NB4 (cell line): ENCODE measurements at regions not wholly inside any gene's neighbourhood (a gene's known extent, or its start where the extent isn't known, plus 50 kb on each side); places are given as distances from the start of the nearest gene placed in this dataset.

Experiments used
- DNase-seq: peaks from one replicate; pipeline ENCODE4 v3.0.0; 2010; ENCODE audit warnings: low read depth
- H3K4me3 ChIP-seq: one replicate; pipeline ENCODE4 v1.5.1; 2011; ENCODE audit warnings: mild to moderate bottlenecking, low read depth, low read length, moderate library complexity
- MYC ChIP-seq: IDR thresholded peaks from 2 replicates; pipeline ENCODE4 v1.6.1; 2011; ENCODE audit warnings: low read depth, low read length
- POLR2A ChIP-seq: IDR thresholded peaks from 2 replicates; pipeline ENCODE4 v1.6.1; 2011; ENCODE audit warnings: mild to moderate bottlenecking; ENCODE audit not compliant: insufficient read length; ENCODE audit errors: extremely low read depth
- TF ChIP-seq, protein P1 (sequence below): IDR thresholded peaks from one replicate; pipeline ENCODE4 v1.5.1; 2012; ENCODE audit warnings: low read depth, low read length
- TF ChIP-seq, protein P2 (sequence below): IDR thresholded peaks from 2 replicates; pipeline ENCODE4 v1.6.1; 2011; ENCODE audit warnings: low read depth, low read length

DNA sequence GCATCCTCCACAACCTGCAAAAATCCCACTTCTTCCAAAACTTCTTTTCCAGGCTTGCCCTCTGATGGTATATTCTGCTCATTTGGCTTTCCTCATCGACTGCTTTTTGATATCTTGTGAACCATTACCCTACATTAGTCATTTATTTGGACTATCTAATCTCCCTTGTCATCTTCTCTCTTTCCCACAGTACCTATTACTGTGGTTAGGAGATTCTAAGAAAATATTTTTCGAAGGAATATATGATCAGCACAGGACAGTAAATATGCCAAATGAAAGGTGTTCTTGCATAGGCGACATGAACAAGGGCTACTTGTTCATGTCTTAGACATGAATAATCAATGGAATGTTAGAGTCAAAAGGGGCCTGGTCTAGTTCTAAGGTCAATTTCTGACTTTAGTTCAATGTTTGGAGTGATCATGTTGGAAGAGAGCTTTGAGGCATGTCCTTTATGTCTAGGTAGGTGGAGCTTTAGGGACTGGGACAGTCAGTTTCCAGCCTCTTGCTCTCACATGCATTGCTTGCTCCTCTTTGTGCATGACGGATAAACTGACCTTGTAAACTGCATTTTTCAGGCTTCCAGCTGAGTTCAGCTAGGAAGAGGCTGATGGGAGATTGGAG is 243.4 kb upstream of the RPS23 start:
- no peak overlapping the region for H3K4me3 ChIP-seq
- TF ChIP-seq, protein P1, sequence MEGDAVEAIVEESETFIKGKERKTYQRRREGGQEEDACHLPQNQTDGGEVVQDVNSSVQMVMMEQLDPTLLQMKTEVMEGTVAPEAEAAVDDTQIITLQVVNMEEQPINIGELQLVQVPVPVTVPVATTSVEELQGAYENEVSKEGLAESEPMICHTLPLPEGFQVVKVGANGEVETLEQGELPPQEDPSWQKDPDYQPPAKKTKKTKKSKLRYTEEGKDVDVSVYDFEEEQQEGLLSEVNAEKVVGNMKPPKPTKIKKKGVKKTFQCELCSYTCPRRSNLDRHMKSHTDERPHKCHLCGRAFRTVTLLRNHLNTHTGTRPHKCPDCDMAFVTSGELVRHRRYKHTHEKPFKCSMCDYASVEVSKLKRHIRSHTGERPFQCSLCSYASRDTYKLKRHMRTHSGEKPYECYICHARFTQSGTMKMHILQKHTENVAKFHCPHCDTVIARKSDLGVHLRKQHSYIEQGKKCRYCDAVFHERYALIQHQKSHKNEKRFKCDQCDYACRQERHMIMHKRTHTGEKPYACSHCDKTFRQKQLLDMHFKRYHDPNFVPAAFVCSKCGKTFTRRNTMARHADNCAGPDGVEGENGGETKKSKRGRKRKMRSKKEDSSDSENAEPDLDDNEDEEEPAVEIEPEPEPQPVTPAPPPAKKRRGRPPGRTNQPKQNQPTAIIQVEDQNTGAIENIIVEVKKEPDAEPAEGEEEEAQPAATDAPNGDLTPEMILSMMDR: no peak
- TF ChIP-seq, protein P2, sequence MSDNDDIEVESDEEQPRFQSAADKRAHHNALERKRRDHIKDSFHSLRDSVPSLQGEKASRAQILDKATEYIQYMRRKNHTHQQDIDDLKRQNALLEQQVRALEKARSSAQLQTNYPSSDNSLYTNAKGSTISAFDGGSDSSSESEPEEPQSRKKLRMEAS: no peak
- TF ChIP-seq POLR2A (no peak), MYC (no peak)
- no peak for DNase-seq

DNA sequence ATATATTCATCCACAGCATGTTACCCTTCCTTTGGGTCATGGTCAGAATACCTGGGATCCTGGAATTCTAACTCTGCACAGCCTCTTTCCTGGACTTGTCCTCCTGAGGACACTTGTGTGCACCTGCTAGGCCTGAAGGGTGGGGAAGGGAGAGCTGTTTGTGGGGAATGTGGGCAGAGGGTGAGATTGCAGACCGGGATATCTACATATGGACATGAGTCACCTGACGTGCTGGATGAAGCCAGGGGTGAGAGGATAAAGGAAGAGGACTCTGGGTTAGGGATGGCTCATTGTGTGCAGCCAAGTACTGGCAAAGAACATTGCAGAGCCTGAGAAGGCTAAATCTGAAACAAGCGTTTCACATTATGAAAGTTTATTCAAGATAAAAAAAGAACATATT is 241.4 kb upstream of the RPS23 start:
- no peak for TF ChIP-seq MYC
- TF ChIP-seq, protein P2: no peak
- TF ChIP-seq POLR2A: no peak
- TF ChIP-seq, protein P1: no peak
- no peak overlapping the region for H3K4me3 ChIP-seq
- no peak for DNase-seq

DNA sequence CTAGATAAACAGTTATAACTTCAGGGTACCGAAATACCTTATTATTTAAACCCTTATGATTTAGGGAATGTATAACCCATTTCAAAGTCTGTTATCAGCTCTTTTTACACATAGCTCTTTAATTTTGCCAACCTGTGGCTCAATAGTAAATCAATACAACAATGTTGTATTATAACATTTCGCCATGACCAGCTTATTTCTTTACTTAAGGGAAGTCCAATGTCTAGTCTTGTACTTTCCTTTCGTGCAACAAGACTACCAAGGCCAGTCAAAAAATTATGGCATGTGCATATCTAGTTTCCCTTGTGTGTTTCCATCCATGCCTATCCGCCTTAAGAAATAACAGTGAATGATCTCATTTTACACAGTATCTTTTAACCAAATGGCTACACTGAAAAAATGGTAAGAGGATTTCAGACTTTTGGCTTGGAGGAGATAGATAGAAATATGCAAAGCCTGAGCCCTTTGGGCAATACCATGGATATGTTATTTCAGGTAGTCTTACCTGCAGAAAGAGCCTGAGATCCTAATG is 239.5 kb upstream of the RPS23 start:
- no peak for DNase-seq
- H3K4me3 ChIP-seq: no peak overlapping the region
- TF ChIP-seq, protein P2: no peak
- TF ChIP-seq, protein P1: no peak
- TF ChIP-seq MYC: no peak
- no peak for TF ChIP-seq POLR2A

DNA sequence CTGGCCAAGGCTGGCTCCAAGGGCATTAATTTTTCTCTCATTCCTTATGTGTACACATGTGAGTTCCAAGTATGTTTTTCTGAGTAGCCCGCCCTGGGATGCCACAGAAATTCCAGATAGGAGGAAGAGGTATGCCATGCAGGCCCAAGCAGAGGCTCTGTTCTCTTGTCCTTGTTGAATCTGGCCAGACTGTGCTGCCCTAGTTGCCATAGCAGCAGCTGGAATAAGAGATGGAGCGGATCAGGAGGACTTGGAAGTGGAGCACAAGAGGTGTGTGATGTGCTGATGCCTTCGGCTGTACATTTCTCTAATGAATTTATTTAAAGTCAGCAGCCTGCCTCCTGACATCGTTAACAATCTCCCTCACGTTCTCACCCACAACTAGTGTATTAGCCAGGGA is 235.6 kb upstream of the RPS23 start:
- TF ChIP-seq, protein P1: no peak
- TF ChIP-seq POLR2A: no peak
- TF ChIP-seq, protein P2: no peak
- no peak for TF ChIP-seq MYC
- no peak for DNase-seq
- no peak overlapping the region for H3K4me3 ChIP-seq

DNA sequence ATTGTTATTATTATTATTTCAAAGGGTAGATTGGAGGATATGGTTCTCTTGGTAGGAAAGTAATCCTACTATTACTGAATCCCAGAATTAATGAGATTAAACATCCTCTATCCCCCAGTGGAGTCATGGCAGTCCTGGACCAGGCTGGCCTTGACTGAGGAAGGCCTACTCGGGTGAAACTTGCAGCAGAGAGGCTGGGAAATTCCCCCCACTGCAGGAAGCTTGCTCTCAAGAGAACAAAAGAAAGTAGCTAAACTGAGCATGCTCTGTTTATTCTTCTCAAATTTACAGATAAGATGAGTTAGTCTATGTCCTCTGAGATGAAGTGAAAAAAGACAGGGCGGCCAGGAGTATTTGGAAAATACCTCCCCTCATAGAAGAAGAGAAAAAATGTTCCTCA is 233.9 kb upstream of the RPS23 start:
- TF ChIP-seq, protein P2: no peak
- TF ChIP-seq, protein P1: no peak
- TF ChIP-seq POLR2A (no peak), MYC (no peak)
- no peak for DNase-seq
- no peak overlapping the region for H3K4me3 ChIP-seq
